Upper lobe of left lung (tissue), 6 donors: ENCODE measurements at regions not wholly inside any gene's neighbourhood (a gene's known extent, or its start where the extent isn't known, plus 50 kb on each side); places are given as distances from the start of the nearest gene placed in this dataset.

Source experiments
- ATAC-seq, 2 donors: fragments of 200-7000 bp; cut with Tn5 transposase; one replicate each; pipeline ENCODE4 v1.9.1; 2022; ENCODE audit warnings: mild to moderate bottlenecking in 2 of 2, moderate library complexity in 2 of 2; ENCODE audit not compliant: low FRiP score in 2 of 2
- DNase-seq, 2 donors: peaks; one replicate each; pipeline ENCODE4 v3.0.0-alpha.2; 2019 to 2020
- H3K27ac ChIP-seq, 4 donors: fragments of 200-600 bp; sonication (generic); one replicate each; pipeline ENCODE4 v1.5.1; 2016 to 2019
- H3K27me3 ChIP-seq, 4 donors: fragments of 200-600 bp; sonication (generic); one replicate each; pipeline ENCODE4 v1.5.1; 2017 to 2019
- H3K36me3 ChIP-seq, 4 donors: fragments of 200-600 bp; sonication (generic); one replicate each; pipeline ENCODE4 v1.5.1; 2016 to 2019
- H3K4me1 ChIP-seq, 4 donors: fragments of 200-600 bp; sonication (generic); one replicate each; pipeline ENCODE4 v1.5.1; 2018 to 2019
- H3K4me3 ChIP-seq, 4 donors: fragments of 200-600 bp; sonication (generic); one replicate each; pipeline ENCODE4 v1.5.1; 2017 to 2019; ENCODE audit warnings: mild to moderate bottlenecking in 2 of 4, moderate library complexity in 1 of 4
- H3K9me3 ChIP-seq, 4 donors: fragments of 200-600 bp; sonication (generic); one replicate each; pipeline ENCODE4 v1.5.1; 2018 to 2019
- EP300 ChIP-seq, 4 donors: sonication (generic); formaldehyde crosslinking; IDR thresholded peaks; one replicate each; pipeline ENCODE4 v1.5.1; 2017; ENCODE audit warnings: antibody characterized with exemption in 4 of 4, control low read depth in 2 of 4
- POLR2A ChIP-seq, 4 donors: fragments of 450-650 bp; IDR thresholded peaks; one replicate each; pipeline ENCODE4 v1.5.1; 2016 to 2017; ENCODE audit warnings: antibody characterized with exemption in 4 of 4, mild to moderate bottlenecking in 2 of 4
- POLR2AphosphoS5 ChIP-seq, 2 donors: sonication (generic); formaldehyde crosslinking; IDR thresholded peaks; one replicate each; pipeline ENCODE4 v1.5.1; 2017; ENCODE audit warnings: antibody characterized with exemption in 2 of 2
- WGBS, 2 donors: methylation state at CpG; one replicate each; pipeline ENCODE4 v1.1.5; 2017 to 2018; 5-methylcytosine and 5-hydroxymethylcytosine counted together
- TF ChIP-seq, protein P1 (sequence below), 6 experiments: fragments of 450-650 bp in 4 of 6; fragments of 200-600 bp in 2 of 6; sonication (generic) in 2 of 6; IDR thresholded peaks; one replicate each; pipeline ENCODE4 v1.5.1; 2016 to 2019; ENCODE audit warnings: antibody characterized with exemption in 6 of 6
- donor health status: DM: no; HTN: no; CAD: no; lungs with moderate emphysema.
- donor health status: DM: no; HTN: yes; CAD: no; lungs with severe emphysema.

DNA sequence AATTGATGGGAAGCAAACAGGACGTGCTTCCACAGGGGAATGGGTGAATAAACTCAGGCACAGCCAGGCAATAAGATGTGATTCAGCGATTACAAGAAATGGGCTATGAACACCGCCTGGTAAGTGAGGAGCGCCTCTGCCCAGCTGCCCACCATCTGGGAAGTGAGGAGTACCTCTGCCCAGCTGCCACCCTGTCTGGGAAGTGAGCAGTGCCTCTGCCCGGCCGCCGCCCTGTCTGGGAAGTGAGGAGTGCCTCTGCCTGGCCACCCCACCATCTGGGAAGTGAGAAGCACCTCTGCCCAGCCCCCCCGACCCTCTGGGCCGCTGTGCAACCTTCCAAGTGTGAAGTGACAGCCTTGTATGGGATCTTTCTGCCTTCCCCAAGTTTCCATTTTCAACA is 73.2 kb upstream of the PRR5 start:
- WGBS, 2 donors: 77 to 88% methylated on average over 9 of the region's 9 CpGs
- H3K4me1 ChIP-seq: no peaks in the 10 kb centered on the region
- H3K36me3 ChIP-seq: no peaks in the 10 kb centered on the region
- no peak overlapping the region for H3K4me3 ChIP-seq
- no peak for ATAC-seq
- H3K27ac ChIP-seq: no peak overlapping the region
- H3K27me3 ChIP-seq: no peaks in the 10 kb centered on the region
- TF ChIP-seq POLR2A (IDR thresholded peaks at IDR 0.05): no peak
- TF ChIP-seq EP300 (IDR thresholded peaks at IDR 0.05): no peak
- TF ChIP-seq, protein P1, sequence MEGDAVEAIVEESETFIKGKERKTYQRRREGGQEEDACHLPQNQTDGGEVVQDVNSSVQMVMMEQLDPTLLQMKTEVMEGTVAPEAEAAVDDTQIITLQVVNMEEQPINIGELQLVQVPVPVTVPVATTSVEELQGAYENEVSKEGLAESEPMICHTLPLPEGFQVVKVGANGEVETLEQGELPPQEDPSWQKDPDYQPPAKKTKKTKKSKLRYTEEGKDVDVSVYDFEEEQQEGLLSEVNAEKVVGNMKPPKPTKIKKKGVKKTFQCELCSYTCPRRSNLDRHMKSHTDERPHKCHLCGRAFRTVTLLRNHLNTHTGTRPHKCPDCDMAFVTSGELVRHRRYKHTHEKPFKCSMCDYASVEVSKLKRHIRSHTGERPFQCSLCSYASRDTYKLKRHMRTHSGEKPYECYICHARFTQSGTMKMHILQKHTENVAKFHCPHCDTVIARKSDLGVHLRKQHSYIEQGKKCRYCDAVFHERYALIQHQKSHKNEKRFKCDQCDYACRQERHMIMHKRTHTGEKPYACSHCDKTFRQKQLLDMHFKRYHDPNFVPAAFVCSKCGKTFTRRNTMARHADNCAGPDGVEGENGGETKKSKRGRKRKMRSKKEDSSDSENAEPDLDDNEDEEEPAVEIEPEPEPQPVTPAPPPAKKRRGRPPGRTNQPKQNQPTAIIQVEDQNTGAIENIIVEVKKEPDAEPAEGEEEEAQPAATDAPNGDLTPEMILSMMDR (IDR thresholded peaks at IDR 0.05): no peak
- TF ChIP-seq POLR2AphosphoS5 (IDR thresholded peaks at IDR 0.05): no peak
- peak in 1 of 2 donors; percentile 71 for DNase-seq
- no peaks in the 10 kb centered on the region for H3K9me3 ChIP-seq

DNA sequence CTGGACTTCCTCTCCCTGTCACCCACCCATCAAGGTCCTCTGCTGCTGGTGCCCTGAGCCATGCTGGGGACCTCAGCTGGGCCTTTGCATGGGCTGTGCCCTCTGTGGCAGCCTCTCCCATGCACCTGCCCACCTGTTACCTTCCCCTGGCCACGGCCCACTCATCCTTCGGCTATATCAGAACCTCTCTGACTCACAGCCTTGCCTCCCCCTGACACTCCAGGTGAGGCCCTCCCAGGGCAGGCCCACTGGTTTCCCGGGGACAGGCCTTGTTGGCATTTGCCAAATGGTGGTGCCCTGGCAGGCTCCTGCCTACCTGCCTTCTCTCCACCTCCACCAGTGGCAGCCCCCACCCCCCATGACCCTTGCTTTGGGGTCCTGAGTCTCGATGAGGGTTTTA is 73.7 kb upstream of the PRR5 start:
- ATAC-seq (no peak), DNase-seq (no peak)
- WGBS, 2 donors: 86 to 96% methylated on average over 4 of the region's 4 CpGs
- Histone ChIP-seq H3K9me3 (no peaks in the 10 kb centered on the region), H3K36me3 (no peaks in the 10 kb centered on the region), H3K27me3 (no peaks in the 10 kb centered on the region), H3K27ac (no peak overlapping the region), H3K4me3 (no peak overlapping the region), H3K4me1 (no peaks in the 10 kb centered on the region)
- no peak for TF ChIP-seq POLR2AphosphoS5 (IDR thresholded peaks at IDR 0.05)
- TF ChIP-seq, protein P1 (IDR thresholded peaks at IDR 0.05): no peak
- no peak for TF ChIP-seq POLR2A (IDR thresholded peaks at IDR 0.05)
- TF ChIP-seq EP300 (IDR thresholded peaks at IDR 0.05): no peak

DNA sequence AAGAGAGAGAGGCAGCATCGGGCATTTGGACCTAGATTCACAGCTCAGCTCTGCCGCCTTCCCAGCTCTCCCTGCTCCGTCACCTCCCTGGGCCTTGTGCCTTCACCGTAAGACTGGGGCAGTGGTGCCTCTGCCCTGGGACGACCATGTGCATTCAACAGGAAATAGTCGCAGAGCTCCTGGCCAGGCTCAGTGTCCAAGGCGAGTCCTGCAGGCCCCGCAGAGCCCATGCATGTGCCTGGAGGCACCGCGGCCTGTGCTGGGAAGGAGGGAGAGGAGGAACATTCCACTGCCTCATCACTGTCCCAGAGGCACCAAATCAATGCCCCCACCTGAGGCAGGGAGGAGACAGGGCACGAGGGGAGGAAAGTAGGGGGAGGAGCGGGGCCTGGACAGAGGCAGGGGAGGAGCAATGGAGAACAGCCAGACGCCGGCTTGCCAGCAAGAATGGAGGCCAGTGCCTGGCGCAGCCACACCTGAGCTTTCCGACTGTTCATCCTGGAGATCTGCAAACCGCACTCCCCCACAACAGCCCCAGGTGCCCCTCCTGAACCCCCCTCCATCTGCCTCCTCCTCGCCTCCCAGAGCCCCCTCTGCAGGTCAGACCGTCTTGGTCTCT is 74.4 kb upstream of the PRR5 start:
- no peaks in the 10 kb centered on the region for H3K9me3 ChIP-seq
- WGBS, 2 donors: 77 to 82% methylated on average over 19 of the region's 19 CpGs
- no peak for DNase-seq
- no peaks in the 10 kb centered on the region for H3K4me1 ChIP-seq
- H3K27ac ChIP-seq: no peak overlapping the region
- no peak overlapping the region for H3K4me3 ChIP-seq
- ATAC-seq: no peak
- H3K27me3 ChIP-seq: no peaks in the 10 kb centered on the region
- TF ChIP-seq POLR2A (IDR thresholded peaks at IDR 0.05) (no peak), POLR2AphosphoS5 (IDR thresholded peaks at IDR 0.05) (no peak), EP300 (IDR thresholded peaks at IDR 0.05) (no peak)
- TF ChIP-seq, protein P1 (IDR thresholded peaks at IDR 0.05): no peak
- no peaks in the 10 kb centered on the region for H3K36me3 ChIP-seq

DNA sequence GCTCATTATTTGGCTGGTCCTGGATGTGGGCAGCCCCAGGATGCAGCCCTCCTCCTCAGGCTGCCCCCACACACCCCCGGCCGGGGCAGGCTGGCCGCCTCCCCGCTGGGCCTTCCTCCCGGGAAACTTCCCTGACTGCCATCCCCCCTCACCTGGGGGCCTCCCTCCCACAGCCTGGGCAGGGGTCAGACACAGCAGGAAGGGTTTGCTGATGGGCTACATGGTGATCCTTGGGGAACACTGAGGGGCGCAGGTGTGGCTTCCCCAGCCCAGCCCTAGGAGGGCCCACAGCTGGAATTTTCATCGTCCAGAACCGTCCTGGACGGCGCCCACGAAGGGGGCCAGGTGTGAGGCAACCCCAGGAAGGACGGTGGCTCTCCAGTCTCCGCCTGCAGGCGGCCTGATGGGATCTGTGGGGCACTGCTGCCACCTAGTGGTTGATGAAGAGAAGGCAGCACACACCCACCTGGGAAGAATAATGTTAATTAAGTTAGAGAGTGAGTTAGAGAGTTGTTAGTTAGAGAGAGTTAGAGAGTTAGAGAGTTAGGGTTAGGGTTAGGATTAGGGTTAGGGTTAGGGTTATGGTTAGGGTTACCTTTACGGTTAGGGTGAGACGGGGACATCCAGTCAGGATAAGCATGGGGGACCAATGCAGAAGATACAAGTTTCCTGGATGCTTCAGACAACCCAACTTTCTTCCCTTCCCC is 75.9 kb upstream of the PRR5 start:
- Histone ChIP-seq H3K4me3 (no peak overlapping the region), H3K4me1 (no peaks in the 10 kb centered on the region), H3K27ac (no peak overlapping the region), H3K36me3 (no peaks in the 10 kb centered on the region), H3K27me3 (peaks cover 0 to under 1% (median 0%) of the 10 kb centered on the region in 4 donors), H3K9me3 (no peaks in the 10 kb centered on the region)
- WGBS, 2 donors: 11 to 14% methylated on average over 10 to 14 of the region's 16 CpGs
- TF ChIP-seq POLR2A (IDR thresholded peaks at IDR 0.05): no peak
- TF ChIP-seq, protein P1 (IDR thresholded peaks at IDR 0.05): peak; percentile 94 to 98 (median 96)
- no peak for TF ChIP-seq POLR2AphosphoS5 (IDR thresholded peaks at IDR 0.05)
- TF ChIP-seq EP300 (IDR thresholded peaks at IDR 0.05): no peak
- ATAC-seq: peak; percentile 76 to 84
- peak; percentile 73 to 75 for DNase-seq

DNA sequence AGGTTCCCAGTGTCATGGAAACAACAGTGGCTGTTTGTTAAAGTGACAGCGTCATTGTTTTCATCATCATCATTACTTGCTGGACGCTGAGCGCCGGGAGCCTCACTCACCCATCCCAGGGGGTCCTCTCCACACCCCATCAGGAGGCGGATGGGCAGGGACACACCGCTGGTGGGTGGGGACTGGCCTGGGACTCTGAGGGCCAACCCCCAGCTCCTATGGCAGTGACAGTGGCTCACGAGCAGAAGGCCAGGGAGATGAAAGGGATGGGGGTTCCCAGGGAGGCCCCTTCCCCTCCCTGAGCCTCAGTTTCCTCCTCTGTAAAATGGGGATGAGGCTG is 76.6 kb upstream of the PRR5 start:
- H3K27me3 ChIP-seq: peaks cover 0 to 8% (median 2%) of the 10 kb centered on the region in 4 donors
- 84 to 87% methylated on average over 4 to 7 of the region's 7 CpGs for WGBS, 2 donors
- no peak for DNase-seq

More for the DNA sequence above, 76.6 kb upstream of the PRR5 start:
- TF ChIP-seq POLR2AphosphoS5 (IDR thresholded peaks at IDR 0.05): no peak
- TF ChIP-seq EP300 (IDR thresholded peaks at IDR 0.05): no peak
- no peak for TF ChIP-seq POLR2A (IDR thresholded peaks at IDR 0.05)
- TF ChIP-seq, protein P1 (IDR thresholded peaks at IDR 0.05): no peak
- Histone ChIP-seq H3K9me3 (no peaks in the 10 kb centered on the region), H3K27ac (no peak overlapping the region), H3K4me3 (no peak overlapping the region), H3K36me3 (no peaks in the 10 kb centered on the region), H3K4me1 (peaks cover 0 to 6% (median 2%) of the 10 kb centered on the region in 4 donors)
- ATAC-seq: no peak
